Omental fat pad (tissue), 3 donors: ENCODE measurements at regions not wholly inside any gene's neighbourhood (a gene's known extent, or its start where the extent isn't known, plus 50 kb on each side); places are given as distances from the start of the nearest gene placed in this dataset.

Experiments
- ATAC-seq: fragments of 150-250 bp; one replicate; pipeline ENCODE4 v1.9.1; 2016; ENCODE audit warnings: mild to moderate bottlenecking, moderate library complexity; ENCODE audit not compliant: low FRiP score
- DNase-seq: peaks from one replicate; pipeline ENCODE4 v3.0.0-alpha.2; 2019; ENCODE audit warnings: low spot score
- CTCF ChIP-seq, 3 donors: fragments of 450-650 bp; IDR thresholded peaks; one replicate each; pipeline ENCODE4 v1.5.1; 2016 to 2017; ENCODE audit warnings: antibody characterized with exemption in 3 of 3, mild to moderate bottlenecking in 3 of 3, moderate library complexity in 2 of 3

- ATAC-seq = no peak
- no peak for TF ChIP-seq CTCF (IDR thresholded peaks at IDR 0.05)
- no peak for DNase-seq
These were observed 1304.9 kb downstream of the TMEM121 start for GRCh38 chr14:106831322-106831720.

- no peak for DNase-seq
These were observed 1311.5 kb downstream of the TMEM121 start for GRCh38 chr14:106837870-106838269.

GRCh38 chr14:106838991-106839769 is 1312.8 kb downstream of the TMEM121 start:
- DNase-seq (no peak), ATAC-seq (no peak)
- no peak for TF ChIP-seq CTCF (IDR thresholded peaks at IDR 0.05)

More at GRCh38 chr14:106837870-106838269, 1311.5 kb downstream of the TMEM121 start:
- no peak for ATAC-seq
- TF ChIP-seq CTCF (IDR thresholded peaks at IDR 0.05) = no peak

GRCh38 chr14:106840258-106840657 is 1313.9 kb downstream of the TMEM121 start:
- DNase-seq = no peak
- ATAC-seq = no peak
- no peak for TF ChIP-seq CTCF (IDR thresholded peaks at IDR 0.05)

- no peak for DNase-seq
- no peak for ATAC-seq
- no peak for TF ChIP-seq CTCF (IDR thresholded peaks at IDR 0.05)
These were observed 1314.6 kb downstream of the TMEM121 start for GRCh38 chr14:106840991-106841390.

- ATAC-seq (no peak), DNase-seq (no peak)
- TF ChIP-seq CTCF (IDR thresholded peaks at IDR 0.05) = no peak
These were observed 1315.3 kb downstream of the TMEM121 start for GRCh38 chr14:106841701-106842100.

- DNase-seq = no peak
- ATAC-seq = no peak
- no peak for TF ChIP-seq CTCF (IDR thresholded peaks at IDR 0.05)
These were observed 1316.3 kb downstream of the TMEM121 start for GRCh38 chr14:106842687-106843086.
